GM13976 (cell line): ENCODE measurements at regions not wholly inside any gene's neighbourhood (a gene's known extent, or its start where the extent isn't known, plus 50 kb on each side); places are given as distances from the start of the nearest gene placed in this dataset.

Source experiments
- DNase-seq: peaks from one replicate; pipeline ENCODE4 v3.0.0; 2012; ENCODE audit warnings: low spot score
- in situ Hi-C: fragments of 300-500 bp; cut with MboI; formaldehyde crosslinking; loops from one replicate; pipeline ENCODE4 v1.12.0; 2022; ENCODE audit warnings: low sequenced_read_pairs, mixed read lengths, inconsistent platforms; ENCODE audit not compliant: unreplicated experiment
- TF ChIP-seq, protein P1 (sequence below): IDR thresholded peaks from 2 replicates; pipeline ENCODE4 v1.5.1; 2012; ENCODE audit warnings: borderline replicate concordance, mild to moderate bottlenecking; ENCODE audit not compliant: insufficient read depth; ENCODE audit errors: extremely low read depth, missing control alignments, control extremely low read depth

DNA sequence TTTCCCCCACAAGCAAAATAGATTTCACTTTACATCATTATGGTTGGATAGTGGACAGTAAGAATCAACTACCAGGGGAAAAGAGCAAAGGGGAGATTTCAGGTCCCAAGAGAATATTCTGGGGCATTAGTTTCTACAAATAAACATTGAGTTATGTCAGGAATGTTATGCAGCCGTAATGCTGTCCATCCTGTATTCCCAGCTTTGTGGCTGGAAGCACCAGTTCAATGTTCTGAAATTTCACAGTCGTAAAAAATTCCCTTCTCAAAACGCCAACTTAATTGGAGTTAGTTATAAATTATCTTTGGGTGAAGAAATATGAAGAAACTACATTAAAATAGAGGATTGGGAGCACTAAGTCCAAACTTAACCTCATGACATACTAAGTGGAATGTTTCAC is 141.5 kb upstream of the FIGN start:
- DNase-seq: no peak
- TF ChIP-seq, protein P1, sequence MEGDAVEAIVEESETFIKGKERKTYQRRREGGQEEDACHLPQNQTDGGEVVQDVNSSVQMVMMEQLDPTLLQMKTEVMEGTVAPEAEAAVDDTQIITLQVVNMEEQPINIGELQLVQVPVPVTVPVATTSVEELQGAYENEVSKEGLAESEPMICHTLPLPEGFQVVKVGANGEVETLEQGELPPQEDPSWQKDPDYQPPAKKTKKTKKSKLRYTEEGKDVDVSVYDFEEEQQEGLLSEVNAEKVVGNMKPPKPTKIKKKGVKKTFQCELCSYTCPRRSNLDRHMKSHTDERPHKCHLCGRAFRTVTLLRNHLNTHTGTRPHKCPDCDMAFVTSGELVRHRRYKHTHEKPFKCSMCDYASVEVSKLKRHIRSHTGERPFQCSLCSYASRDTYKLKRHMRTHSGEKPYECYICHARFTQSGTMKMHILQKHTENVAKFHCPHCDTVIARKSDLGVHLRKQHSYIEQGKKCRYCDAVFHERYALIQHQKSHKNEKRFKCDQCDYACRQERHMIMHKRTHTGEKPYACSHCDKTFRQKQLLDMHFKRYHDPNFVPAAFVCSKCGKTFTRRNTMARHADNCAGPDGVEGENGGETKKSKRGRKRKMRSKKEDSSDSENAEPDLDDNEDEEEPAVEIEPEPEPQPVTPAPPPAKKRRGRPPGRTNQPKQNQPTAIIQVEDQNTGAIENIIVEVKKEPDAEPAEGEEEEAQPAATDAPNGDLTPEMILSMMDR: no peak
- in situ Hi-C loops: no loop called here

DNA sequence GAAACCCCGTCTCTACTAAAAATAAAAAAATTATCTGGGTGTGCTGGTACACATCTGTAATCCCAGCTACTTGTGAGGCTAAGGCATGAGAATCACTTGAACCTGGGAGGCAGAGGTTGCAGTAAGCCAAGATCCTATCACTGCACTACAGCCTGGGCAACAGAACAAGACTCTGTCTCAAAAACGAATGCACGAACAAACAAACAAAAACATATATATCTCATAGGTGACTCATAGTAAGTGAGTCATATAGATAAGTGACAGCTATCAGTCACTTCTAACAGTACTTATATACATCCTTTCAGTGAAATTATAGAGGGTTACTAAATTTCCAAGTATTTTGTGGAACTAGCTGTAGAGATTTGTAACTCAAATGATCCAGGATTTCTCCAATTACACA is 127.3 kb upstream of the FIGN start:
- in situ Hi-C loops: no loop called here
- TF ChIP-seq, protein P1: no peak
- DNase-seq: no peak

DNA sequence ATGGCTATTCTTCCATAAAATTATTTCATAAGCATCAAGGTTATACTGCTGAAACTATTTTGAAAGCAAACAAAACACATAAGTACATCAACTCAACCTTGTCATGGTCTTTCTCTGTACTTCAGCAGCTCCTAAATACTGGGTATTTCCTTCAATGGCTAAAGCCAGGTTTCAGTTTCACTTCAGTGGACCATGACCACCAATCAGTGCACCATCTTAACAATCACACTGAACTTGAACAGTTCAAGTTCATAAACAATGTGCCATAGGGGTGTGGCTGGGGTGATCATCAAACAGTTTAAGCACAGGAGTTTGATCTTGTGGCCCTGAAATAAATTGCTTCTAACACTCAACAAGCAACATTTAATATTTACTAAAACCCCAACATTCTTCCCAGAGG is 124.1 kb upstream of the FIGN start:
- in situ Hi-C loops: no loop called here
- TF ChIP-seq, protein P1: no peak
- no peak for DNase-seq

DNA sequence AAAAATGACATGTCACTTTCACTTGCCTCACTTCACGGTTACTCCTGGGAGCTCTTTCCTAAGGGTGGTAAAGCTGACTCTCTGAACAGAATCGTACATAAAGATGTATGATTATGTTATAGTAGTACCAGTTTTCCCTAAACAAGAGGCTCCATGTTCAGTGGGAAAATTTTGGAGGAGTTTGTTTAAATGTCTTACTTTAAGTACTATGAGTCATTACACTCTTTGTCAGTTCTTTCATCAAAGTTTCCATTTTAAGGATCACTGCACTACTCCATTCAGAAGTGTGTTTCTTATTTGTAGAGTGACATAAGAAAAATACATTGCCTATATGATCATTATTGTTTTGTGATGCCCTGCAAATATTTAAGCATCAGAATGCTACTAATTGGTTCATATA is 121.1 kb upstream of the FIGN start:
- TF ChIP-seq, protein P1: no peak
- in situ Hi-C loops: no loop called here
- DNase-seq: no peak

- in situ Hi-C loops: no loop called here
- TF ChIP-seq, protein P1: no peak
- DNase-seq: no peak
Observed at GRCh38 chr2:163852616-163853015, 116.8 kb upstream of the FIGN start.

DNA sequence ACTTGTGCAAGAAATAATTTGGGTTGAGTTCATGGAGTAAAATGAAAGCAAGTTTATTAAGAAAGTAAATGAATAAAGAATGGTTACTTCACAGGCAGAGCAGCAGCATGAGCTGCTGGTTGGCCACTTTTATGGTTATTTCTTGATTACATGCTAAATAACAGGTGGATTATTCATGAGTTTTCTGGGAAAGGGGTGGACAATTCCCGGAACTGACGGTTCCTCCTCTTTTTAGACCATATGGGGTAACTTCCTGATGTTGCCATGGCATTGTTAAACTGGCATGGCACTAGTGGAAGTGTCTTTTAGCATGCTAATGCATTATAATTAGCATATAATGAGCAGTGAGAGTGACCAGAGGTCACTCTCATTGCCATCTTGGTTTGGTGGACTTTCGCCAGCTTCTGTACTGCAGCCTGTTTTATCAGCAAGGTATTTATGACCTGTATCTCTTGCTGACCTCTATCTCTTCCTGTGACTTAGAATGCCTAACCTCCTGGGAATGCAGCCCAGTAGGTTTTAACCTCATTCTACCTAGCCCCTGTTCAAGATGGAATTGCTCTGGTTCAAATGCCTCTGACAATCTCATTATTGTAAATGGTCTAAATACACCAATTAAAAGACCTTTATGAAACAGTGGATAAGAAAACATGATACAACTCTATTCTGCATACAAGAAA is 114.1 kb upstream of the FIGN start:
- TF ChIP-seq, protein P1: no peak
- no peak for DNase-seq
- in situ Hi-C loops: no loop called here
